Esophagus squamous epithelium (tissue), 5 donors: ENCODE measurements at regions not wholly inside any gene's neighbourhood (a gene's known extent, or its start where the extent isn't known, plus 50 kb on each side); places are given as distances from the start of the nearest gene placed in this dataset.

Source experiments
- DNase-seq: peaks from one replicate; lab custom pipeline; 2025; lab: John Stamatoyannopoulos, UW
- H3K27ac ChIP-seq, 4 donors: fragments of 200-600 bp; sonication (generic); one replicate each; pipeline ENCODE4 v1.5.1; 2016 to 2019; ENCODE audit warnings: mild to moderate bottlenecking in 1 of 4
- H3K27me3 ChIP-seq, 4 donors: fragments of 200-600 bp; sonication (generic); 1 replicate in 3 of 4; 2 replicates in 1 of 4; pipeline versions ENCODE4 v1.5.1 to v1.6.0; 2017 to 2021; ENCODE audit warnings: antibody characterized with exemption in 1 of 4
- H3K36me3 ChIP-seq, 3 donors: fragments of 200-600 bp; sonication (generic); one replicate each; pipeline ENCODE4 v1.5.1; 2016 to 2019
- H3K4me1 ChIP-seq, 3 donors: fragments of 200-600 bp; sonication (generic); one replicate each; pipeline ENCODE4 v1.5.1; 2017 to 2019
- H3K4me3 ChIP-seq, 4 donors: fragments of 200-600 bp; sonication (generic); 1 replicate in 3 of 4; 2 replicates in 1 of 4; pipeline ENCODE4 v1.5.1; 2016 to 2019; ENCODE audit warnings: mild to moderate bottlenecking in 2 of 4, moderate library complexity in 1 of 4
- H3K9me3 ChIP-seq, 3 donors: fragments of 200-600 bp; sonication (generic); one replicate each; pipeline ENCODE4 v1.5.1; 2016 to 2019
- POLR2A ChIP-seq, 4 donors: fragments of 450-650 bp; IDR thresholded peaks; one replicate each; pipeline ENCODE4 v1.6.1; 2017; ENCODE audit warnings: antibody characterized with exemption in 4 of 4, mild to moderate bottlenecking in 4 of 4, moderate library complexity in 3 of 4
- WGBS, 2 donors: methylation state at CpG; one replicate each; pipeline ENCODE4 v1.1.5; 2018; 5-methylcytosine and 5-hydroxymethylcytosine counted together
- intact Hi-C: fragments of 100-400 bp; cut with DNase I; formaldehyde crosslinking; loops from one replicate; pipeline ENCODE4 v1.15.0; 2022
- TF ChIP-seq, protein P1 (sequence below), 6 experiments: fragments of 450-650 bp in 4 of 6; fragments of 200-600 bp in 2 of 6; sonication (generic) in 2 of 6; IDR thresholded peaks; one replicate each; pipeline ENCODE4 v1.5.1; 2016 to 2019; ENCODE audit warnings: antibody characterized with exemption in 6 of 6, mild to moderate bottlenecking in 4 of 6, moderate library complexity in 4 of 6
- donor health status: DM: yes; HTN: yes; CAD: no.

DNA sequence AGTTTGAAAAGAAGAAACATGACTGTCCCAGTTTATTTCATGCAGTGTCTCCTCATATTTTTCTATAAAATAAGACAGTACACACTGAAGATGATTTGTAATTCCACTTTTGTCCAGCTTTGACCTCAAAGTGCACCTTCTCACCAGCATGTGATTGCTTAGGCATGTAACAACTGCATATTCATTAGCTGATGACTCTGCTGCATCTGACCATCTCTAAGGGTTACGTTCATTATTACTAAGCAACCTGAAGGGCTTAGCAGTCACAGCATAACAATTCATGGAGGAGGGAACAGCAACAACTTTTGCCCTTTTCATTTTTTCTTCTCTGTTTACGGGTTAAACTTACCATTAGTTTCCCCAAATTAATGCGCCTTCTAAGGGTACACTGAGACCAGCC lies 330.6 kb upstream of the PIK3C3 start:
- Histone ChIP-seq H3K36me3 (no peaks in the 10 kb centered on the region), H3K4me3 (no peak overlapping the region), H3K4me1 (no peaks in the 10 kb centered on the region), H3K9me3 (no peaks in the 10 kb centered on the region), H3K27ac (no peak overlapping the region), H3K27me3 (no peaks in the 10 kb centered on the region)
- DNase-seq, result no peak
- 87% methylated on average over 3 of the region's 3 CpGs for WGBS, 2 donors
- intact Hi-C loops, result no loop called here
- TF ChIP-seq, protein P1, sequence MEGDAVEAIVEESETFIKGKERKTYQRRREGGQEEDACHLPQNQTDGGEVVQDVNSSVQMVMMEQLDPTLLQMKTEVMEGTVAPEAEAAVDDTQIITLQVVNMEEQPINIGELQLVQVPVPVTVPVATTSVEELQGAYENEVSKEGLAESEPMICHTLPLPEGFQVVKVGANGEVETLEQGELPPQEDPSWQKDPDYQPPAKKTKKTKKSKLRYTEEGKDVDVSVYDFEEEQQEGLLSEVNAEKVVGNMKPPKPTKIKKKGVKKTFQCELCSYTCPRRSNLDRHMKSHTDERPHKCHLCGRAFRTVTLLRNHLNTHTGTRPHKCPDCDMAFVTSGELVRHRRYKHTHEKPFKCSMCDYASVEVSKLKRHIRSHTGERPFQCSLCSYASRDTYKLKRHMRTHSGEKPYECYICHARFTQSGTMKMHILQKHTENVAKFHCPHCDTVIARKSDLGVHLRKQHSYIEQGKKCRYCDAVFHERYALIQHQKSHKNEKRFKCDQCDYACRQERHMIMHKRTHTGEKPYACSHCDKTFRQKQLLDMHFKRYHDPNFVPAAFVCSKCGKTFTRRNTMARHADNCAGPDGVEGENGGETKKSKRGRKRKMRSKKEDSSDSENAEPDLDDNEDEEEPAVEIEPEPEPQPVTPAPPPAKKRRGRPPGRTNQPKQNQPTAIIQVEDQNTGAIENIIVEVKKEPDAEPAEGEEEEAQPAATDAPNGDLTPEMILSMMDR (IDR thresholded peaks at IDR 0.05), result no peak
- TF ChIP-seq POLR2A (IDR thresholded peaks at IDR 0.05), result no peak

DNA sequence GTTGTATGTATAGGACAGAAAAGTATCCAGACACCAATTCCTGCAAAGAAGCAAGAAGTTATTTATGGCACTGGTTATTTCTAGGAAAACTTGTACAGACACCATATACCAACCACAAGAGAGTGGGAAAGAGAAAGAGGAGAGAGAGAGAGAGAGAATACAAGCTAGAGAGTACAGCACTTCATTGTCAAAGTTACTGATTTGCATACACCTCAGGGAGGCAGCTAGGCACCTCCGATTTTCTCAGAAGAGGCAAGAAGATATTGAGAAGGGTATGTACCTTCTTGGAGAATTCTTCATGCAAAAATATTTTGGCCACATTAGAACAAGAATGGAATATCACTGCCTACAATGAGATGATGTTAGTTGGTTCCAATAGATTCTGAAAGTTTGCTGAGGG lies 333.9 kb upstream of the PIK3C3 start:
- H3K4me3 ChIP-seq, result no peak overlapping the region
- 43 to 48% methylated on average over 1 of the region's 1 CpG for WGBS, 2 donors

DNA sequence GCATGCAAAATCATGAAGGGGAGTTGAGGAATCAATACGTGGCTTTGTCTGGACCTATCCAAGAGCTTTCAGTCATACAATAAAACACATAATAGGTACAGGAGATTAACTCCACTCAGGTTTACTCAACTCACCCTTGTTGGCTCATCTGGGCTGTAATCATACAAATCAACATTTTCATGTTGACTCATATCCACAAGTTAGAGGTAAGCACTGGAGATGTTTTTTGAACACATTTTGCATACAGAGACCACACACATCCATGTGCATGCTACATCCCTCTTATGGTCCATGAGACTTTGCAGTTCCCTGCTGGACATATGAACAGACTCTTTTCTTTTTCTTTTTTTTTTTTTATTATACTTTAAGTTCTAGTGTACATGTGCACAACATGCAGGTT lies 336.9 kb upstream of the PIK3C3 start:
- Histone ChIP-seq H3K9me3 (no peaks in the 10 kb centered on the region), H3K4me1 (no peaks in the 10 kb centered on the region), H3K27me3 (no peaks in the 10 kb centered on the region), H3K4me3 (no peak overlapping the region), H3K36me3 (no peaks in the 10 kb centered on the region), H3K27ac (no peak overlapping the region)
- DNase-seq, result no peak
- intact Hi-C loops, result no loop called here
- TF ChIP-seq POLR2A (IDR thresholded peaks at IDR 0.05), result no peak
- TF ChIP-seq, protein P1 (IDR thresholded peaks at IDR 0.05), result no peak
- 33 to 44% methylated on average over 1 of the region's 1 CpG for WGBS, 2 donors

More for the DNA sequence above, 333.9 kb upstream of the PIK3C3 start:
- no peak for TF ChIP-seq POLR2A (IDR thresholded peaks at IDR 0.05)
- TF ChIP-seq, protein P1 (IDR thresholded peaks at IDR 0.05), result no peak
- no peak for DNase-seq
- no peaks in the 10 kb centered on the region for H3K36me3 ChIP-seq
- H3K27ac ChIP-seq, result no peak overlapping the region
- H3K4me1 ChIP-seq, result no peaks in the 10 kb centered on the region
- H3K9me3 ChIP-seq, result no peaks in the 10 kb centered on the region
- no peaks in the 10 kb centered on the region for H3K27me3 ChIP-seq
- intact Hi-C loops, result no loop called here

DNA sequence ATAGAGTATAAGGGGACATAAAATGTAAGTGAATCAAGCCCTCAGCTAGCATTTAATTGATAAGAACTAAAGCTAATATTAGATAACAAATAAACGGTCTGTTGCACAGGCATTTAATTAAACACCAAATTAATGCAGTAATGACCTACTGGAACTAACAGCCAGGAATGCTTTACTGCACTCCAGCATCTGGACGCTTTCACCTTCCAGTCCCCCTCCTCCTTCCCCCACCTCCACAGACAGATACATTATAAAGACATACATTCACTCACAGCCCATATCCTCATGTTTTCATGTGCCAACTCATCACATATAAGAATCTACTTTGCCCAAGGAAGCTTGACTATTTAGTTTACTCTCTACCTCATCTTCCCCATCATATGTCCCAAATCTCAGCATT lies 337.4 kb upstream of the PIK3C3 start:
- Histone ChIP-seq H3K9me3 (no peaks in the 10 kb centered on the region), H3K4me3 (no peak overlapping the region), H3K4me1 (no peaks in the 10 kb centered on the region), H3K27me3 (no peaks in the 10 kb centered on the region), H3K27ac (no peak overlapping the region), H3K36me3 (no peaks in the 10 kb centered on the region)
- no peak for DNase-seq
- TF ChIP-seq POLR2A (IDR thresholded peaks at IDR 0.05), result no peak
- TF ChIP-seq, protein P1 (IDR thresholded peaks at IDR 0.05), result no peak
- intact Hi-C loops, result no loop called here
- 41 to 45% methylated on average over 2 of the region's 2 CpGs for WGBS, 2 donors

DNA sequence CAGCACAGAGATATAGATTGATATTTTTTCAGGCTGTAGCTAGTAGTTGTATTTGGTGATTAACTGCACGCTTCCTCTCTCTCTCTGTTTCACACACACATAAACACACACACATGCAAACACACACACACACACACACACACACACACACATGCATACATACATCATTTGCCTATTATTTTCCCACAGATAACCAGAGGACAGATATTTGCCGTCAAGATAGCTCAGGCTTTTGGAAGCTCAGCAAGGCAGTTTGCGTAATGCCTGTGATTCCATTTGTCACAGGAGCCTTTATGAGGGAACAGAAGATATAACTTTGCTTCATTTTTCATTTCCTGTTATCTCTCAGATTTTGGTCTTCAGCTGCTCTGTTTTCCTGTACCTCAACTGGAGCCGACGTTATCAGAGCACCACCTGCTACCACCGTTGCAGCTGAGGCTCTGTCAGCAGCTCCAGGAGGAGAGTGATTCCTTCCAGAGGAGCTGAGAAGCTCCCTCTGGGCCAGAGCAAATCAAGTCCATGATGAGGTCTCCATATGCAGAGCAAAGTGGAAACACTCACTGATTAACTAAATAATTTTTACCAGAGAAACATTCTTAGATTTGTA lies 341.9 kb upstream of the PIK3C3 start:
- intact Hi-C loops, result no loop called here
- no peak for TF ChIP-seq POLR2A (IDR thresholded peaks at IDR 0.05)
- TF ChIP-seq, protein P1 (IDR thresholded peaks at IDR 0.05), result no peak
- Histone ChIP-seq H3K4me3 (no peak overlapping the region), H3K27me3 (no peaks in the 10 kb centered on the region), H3K36me3 (no peaks in the 10 kb centered on the region), H3K4me1 (no peaks in the 10 kb centered on the region), H3K27ac (no peak overlapping the region), H3K9me3 (no peaks in the 10 kb centered on the region)
- no peak for DNase-seq
- WGBS, 2 donors, result 73 to 80% methylated on average over 6 of the region's 6 CpGs
